Activated CD8-positive, alpha-beta memory T cell treated with anti-CD3 and anti-CD28 coated beads for 1 hour (primary cell): ENCODE measurements at regions not wholly inside any gene's neighbourhood (a gene's known extent, or its start where the extent isn't known, plus 50 kb on each side); places are given as distances from the start of the nearest gene placed in this dataset.
"Not testable (repeated sequence)": the region's sequence is repeated elsewhere in the genome, so short reads cannot be mapped to it uniquely, and the experiment has no call there.

ENCODE experiments used
- DNase-seq, 2 donors: peaks; one replicate each; pipeline ENCODE4 v3.0.0-alpha.2; 2020; ENCODE audit warnings: low read depth in 1 of 2; ENCODE audit errors: extremely low read depth in 1 of 2

GRCh38 chr6:137933696-137934095 lies 66.6 kb downstream of the TNFAIP3 start:
- no peak for DNase-seq

DNA sequence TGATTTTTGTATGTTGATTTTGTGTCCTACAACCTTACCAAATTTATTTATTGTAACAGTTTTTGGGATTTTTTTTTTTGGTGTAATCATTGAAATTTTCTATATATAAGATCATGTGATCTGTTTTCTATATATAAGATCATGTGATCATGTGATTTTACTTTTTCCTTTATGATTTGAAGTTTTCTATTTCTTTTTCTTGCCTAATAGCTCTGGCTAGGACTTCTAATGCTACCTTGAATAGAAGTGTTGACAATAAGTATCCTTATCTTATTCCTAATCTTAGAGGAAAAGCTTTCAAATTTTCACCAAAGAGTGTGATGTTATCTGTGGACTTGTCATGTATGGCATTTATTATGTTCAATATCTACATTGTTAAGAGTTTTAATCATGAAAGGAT lies 69.7 kb downstream of the TNFAIP3 start:
- DNase-seq, result no peak

- no peak for DNase-seq
Observed at GRCh38 chr6:137937834-137938233, 70.8 kb downstream of the TNFAIP3 start.

DNA sequence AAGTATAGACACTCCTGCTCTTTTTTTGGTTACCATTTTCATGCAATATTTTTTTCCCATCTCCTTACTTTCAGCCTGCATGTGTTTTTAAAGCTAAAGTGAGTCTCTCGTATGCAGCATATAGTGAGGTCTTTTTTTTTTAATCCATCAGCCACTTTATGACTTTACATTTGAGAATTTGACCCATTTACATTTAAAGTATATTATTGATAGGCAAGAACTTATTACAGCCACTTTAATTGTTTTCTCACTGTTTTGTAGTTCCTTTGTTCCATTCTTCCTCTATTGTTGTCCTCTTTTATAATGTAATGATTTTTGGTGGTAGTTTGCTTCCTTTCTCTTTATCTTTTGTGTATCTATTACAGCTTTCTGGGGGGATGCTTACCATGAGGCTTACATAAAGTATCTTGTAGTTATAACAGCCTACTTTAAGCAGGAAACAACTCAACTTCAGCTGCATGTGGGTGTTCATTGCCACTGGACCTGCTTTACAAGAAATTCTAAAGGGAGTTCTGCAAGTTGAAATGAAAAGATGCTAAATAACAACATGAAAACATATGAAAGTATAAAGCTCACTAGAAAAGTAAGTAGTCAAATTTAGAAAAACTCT lies 71.8 kb downstream of the TNFAIP3 start:
- no peak for DNase-seq

GRCh38 chr6:137941995-137942394 lies 74.9 kb downstream of the TNFAIP3 start:
- DNase-seq, result no peak

- DNase-seq, result no peak
Observed at GRCh38 chr6:137942736-137943135, 75.7 kb downstream of the TNFAIP3 start.

DNA sequence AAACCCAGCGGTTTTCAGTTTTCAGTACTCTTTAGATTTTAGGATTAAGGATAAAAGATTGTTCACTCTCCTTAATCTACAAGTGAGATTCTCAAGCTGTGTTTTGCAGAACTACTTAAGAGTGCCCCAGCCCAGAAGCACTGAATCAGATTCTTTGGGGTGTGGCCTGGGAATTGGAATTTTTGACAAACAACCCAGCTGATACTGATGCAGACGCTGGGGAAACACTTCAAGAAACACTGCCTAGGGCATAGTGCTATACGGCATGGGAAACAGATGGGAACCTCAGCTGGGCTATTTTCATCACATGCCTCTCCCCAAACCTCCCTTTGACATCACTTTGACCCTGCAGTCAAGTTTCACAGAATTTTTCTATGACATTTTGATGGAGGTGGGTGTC lies 77.3 kb downstream of the TNFAIP3 start:
- not testable (repeated sequence) for DNase-seq

DNA sequence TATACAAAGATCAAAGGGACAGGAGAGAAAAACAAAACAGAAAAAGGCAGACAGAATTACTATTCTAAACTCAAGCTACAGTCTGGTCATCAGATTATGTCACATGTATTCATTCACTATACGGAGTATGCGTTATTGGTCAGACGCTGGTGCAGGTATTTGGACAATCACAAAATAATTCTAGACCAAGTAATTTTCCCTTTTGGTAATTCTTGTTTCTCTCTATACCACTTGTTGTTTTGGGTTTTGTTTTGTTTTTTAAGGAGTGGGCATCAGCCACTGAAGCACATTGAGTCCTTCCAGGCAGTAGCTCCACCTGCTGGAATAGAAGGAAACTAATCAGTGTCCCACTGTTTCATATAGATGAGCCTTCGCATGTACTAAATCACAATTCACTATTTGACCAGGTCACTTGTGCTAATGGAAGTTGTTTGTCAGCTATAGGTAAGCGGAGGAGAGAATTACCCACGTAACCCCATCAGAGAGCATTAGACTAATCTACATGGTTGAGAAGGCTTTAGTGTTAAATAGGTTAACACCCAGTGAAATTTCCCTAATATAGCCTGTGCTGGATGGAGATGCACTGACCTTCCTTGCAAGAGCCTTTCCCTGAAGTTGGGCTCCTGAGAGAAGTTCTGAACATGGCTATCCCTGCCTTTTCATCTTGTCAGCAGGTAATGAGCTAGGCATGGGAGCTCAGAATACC lies 77.9 kb downstream of the TNFAIP3 start:
- DNase-seq, result no peak

- DNase-seq, result no peak
Observed at GRCh38 chr6:137949686-137950390, 82.8 kb downstream of the TNFAIP3 start.

GRCh38 chr6:137950581-137950980 lies 83.5 kb downstream of the TNFAIP3 start:
- no peak for DNase-seq

DNA sequence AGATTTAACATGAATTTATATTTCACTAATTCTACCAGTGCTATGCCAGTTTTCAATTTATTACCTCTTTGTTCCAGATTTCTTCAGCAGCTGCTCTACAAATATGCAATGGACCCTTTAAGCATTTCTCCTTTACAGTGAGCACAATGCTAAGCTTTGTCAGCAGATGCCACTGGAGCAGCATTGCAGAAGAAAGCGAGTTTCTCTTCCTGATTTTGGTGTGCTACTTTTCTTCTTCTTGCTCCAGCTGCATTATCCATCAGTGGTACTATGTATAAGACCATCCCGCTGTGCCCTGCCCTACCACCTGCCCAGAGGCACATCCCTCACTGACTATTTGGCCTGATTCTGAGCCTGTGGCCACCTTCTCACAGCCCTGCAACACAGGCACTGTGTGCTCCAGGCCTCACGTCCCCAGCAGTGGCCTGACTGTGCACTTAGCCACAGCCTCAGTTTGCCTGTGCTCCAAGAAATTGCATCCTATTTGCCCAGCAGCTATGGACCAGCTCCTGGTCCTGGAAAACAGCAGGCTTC lies 84.1 kb downstream of the TNFAIP3 start:
- no peak for DNase-seq

DNA sequence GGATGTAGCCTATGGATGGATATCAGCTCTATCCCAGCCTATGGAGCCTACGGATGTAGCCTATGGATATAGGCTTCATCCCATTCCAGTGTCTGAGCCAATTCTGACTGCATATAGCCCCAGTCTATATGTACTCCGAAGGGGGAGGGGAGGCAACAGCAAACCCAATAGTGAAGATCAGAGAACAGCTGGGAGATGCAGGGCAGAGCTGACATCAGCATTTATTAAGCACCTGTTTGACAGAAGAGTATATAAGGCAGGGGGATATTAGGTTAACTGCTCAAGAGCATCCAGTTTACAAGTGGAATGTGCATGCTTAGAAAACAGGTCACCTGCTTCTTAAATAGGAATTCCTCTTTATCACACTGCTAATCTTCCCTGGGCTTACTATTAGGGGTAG lies 85.2 kb downstream of the TNFAIP3 start:
- no peak for DNase-seq

DNA sequence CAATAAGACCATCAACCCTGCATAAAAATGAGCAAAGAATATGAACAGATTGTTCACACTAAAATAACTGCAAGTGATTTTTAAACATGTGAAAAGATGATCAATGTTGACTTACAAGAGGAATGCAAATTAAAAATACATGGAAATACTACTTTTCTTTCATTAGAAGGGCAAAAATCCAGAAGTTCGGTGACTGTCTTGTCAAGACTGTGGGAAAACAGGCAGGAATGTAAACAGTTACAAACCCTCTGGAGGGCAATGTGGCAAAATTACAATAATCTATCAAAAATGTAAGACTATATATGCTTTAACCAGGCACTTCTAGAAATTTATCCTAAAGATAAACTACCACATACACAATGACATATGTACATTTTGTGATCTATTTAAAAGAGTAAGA lies 86.7 kb downstream of the TNFAIP3 start:
- DNase-seq, result no peak

- DNase-seq, result no peak
Observed at GRCh38 chr6:137954253-137954652, 87.2 kb downstream of the TNFAIP3 start.

DNA sequence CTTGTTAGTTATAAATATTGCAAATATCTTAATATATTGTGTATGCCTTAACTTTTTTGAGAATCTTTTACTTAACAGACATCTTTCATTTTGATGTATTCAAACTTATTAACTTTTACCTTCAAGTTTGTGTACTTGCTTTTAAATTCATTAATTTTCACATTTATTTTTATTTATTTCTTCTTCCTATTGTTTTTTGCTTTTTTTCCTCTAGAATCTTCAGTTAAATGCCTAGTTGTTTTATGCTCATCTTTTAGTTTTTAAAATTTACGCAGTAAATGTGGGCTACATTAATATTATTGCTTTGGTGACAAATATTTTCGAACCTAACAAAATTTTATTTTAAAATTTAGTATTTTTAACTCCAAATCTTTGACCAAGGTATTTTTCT lies 89.0 kb downstream of the TNFAIP3 start:
- no peak for DNase-seq

DNA sequence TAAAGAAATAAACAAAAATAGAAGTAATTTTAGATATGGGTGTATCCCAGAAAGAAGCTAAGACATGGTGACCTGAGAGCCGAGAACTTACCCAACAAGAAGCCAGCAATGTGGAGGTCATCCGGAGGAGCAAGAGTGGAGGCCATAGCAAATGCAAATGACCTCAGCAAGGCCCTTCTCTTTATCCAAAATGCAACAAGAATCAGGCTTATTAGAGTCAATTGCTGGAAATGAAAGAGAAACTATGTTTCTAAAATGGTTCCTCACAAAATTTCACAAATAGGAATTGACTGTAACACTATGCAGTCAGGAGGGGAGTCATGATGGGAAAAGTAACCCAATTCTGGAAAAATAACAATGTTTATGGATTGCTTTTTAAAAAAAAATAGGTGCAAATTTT lies 90.4 kb downstream of the TNFAIP3 start:
- no peak for DNase-seq

GRCh38 chr6:137958811-137959565 lies 91.9 kb downstream of the TNFAIP3 start:
- DNase-seq, result no peak

- no peak for DNase-seq
Observed at GRCh38 chr6:137962725-137963124, 95.7 kb downstream of the TNFAIP3 start.

DNA sequence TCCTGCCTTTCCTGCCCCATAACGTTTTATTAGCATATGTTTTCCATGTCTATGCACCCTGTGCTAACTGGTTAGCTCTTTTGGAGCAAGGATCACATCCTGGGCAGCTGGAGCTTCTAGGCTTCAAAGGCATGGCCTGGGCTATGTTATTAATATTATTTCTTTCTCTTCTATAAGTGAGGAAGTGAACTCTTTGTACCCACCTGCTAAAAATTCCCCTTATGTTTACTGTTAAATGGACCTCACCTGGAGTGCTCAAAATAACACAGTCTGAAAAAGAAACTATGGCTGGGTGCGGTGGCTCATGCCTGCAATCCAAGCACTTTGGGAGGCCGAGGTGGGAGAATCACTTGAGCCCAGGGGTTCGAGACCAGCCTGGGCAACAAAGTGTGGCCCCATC lies 97.8 kb downstream of the TNFAIP3 start:
- no peak for DNase-seq

DNA sequence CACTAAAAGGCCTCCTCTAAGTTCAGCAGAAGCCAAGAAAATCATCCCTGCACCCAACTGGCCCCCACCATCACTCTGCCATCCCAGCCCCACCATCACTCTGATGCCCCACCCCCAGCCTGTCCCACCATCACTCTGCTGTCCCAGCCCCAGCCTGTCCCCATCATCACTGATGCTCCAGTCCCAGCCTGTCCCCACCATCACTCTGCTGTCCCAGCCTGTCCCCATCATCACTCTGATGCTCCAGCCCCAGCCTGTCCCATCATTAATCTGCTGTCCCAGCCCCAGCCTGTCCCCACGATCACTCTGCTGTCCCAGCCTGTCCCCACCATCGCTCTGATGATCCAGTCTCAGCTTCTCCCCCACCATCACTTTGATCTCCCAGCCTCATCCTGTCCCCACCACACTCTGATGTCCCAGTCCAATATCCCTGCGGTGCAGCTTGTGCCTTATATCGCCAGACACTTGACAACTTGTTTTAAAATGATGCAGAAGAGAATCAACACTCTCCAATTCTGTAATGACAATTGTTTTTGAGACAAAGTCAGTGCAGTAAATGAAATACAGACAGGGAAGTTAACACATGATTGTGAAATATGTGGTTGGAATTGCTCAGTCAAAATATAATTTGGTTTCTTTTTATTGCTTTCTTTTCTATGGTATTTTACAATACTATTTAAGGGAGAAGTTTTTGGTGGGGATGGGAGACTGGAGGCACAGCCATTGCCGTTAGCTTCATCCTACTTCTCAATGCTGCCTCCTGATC lies 100.8 kb downstream of the TNFAIP3 start:
- no peak for DNase-seq

DNA sequence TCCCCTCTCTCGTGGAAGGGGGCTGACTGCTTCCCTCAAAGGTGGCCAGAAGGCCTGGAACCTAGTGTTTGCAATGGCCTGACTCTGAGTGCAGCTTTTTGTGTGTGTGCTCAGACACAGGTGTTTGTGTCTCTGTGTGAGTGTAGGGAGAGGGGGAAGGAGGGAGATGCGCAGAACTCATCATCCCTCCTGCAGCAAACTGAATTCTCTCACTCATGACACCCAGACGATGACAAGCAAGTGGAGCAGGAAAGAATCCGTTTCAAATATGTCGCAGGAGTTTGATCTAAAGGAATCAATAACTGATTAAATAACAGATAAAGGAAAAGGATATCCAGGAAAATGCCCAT lies 101.4 kb downstream of the TNFAIP3 start:
- no peak for DNase-seq
